SK-N-SH (cell line): ENCODE measurements at regions not wholly inside any gene's neighbourhood (a gene's known extent, or its start where the extent isn't known, plus 50 kb on each side); places are given as distances from the start of the nearest gene placed in this dataset.

Experiments
- CTCF ChIA-PET: fragments of 300-600, 350-600 bp; formaldehyde crosslinking; extraction: SDS; loops from one replicate; lab custom pipeline; 2021; lab: Yijun Ruan, JAX
- POLR2A ChIA-PET: fragments of 350-600 bp; sonication (Branson Sonifier 250); formaldehyde crosslinking; extraction: SDS; loops from one replicate; lab custom pipeline; 2020; ENCODE audit warnings: antibody characterized with exemption, inconsistent platforms; lab: Yijun Ruan, JAX
- DNase-seq: peaks from one replicate; pipeline ENCODE4 v3.0.0; 2012
- H2AFZ ChIP-seq: fragments of 200-600 bp; sonication (generic); 2 replicates; pipeline ENCODE4 v1.8.1; 2016; ENCODE audit warnings: antibody characterized with exemption, mild to moderate bottlenecking, low read depth
- H3F3A ChIP-seq: fragments of 200-600 bp; sonication (generic); replicated peaks from 2 replicates; pipeline ENCODE3; 2016; ENCODE audit warnings: antibody characterized with exemption, mild to moderate bottlenecking; ENCODE audit not compliant: insufficient read depth
- H3K27ac ChIP-seq, 2 experiments: fragments of 200-500 bp in 1 of 2; fragments of 200-600 bp in 1 of 2; sonication (Bioruptor generic) in 1 of 2; sonication (generic), shearing (Covaris generic) in 1 of 2; 2 replicates each; pipeline versions ENCODE4 v1.5.1 to v1.6.1; 2014 to 2016; ENCODE audit warnings: low read depth in 2 of 2, inconsistent platforms in 1 of 2, low read length in 1 of 2, mild to moderate bottlenecking in 1 of 2, mixed read lengths in 1 of 2
- H3K27me3 ChIP-seq: fragments of 200-600 bp; sonication (generic), shearing (Covaris generic); 2 replicates; pipeline ENCODE4 v1.6.1; 2016; ENCODE audit warnings: mixed run types; ENCODE audit not compliant: insufficient read depth
- H3K36me3 ChIP-seq, 2 experiments: fragments of 200-500 bp in 1 of 2; fragments of 200-600 bp in 1 of 2; sonication (Bioruptor generic) in 1 of 2; sonication (generic) in 1 of 2; replicated peaks in 1 of 2; 2 replicates each; pipeline versions ENCODE3 to v1.5.1; 2014 to 2016; ENCODE audit warnings: low read length in 1 of 2, mild to moderate bottlenecking in 1 of 2; ENCODE audit not compliant: insufficient read depth in 2 of 2, control insufficient read depth in 1 of 2
- H3K4me1 ChIP-seq, 2 experiments: fragments of 200-500 bp in 1 of 2; fragments of 200-600 bp in 1 of 2; sonication (Bioruptor generic) in 1 of 2; sonication (generic), shearing (Covaris generic) in 1 of 2; 2 replicates each; pipeline versions ENCODE4 v1.5.1 to v1.6.1; 2014 to 2016; ENCODE audit warnings: low read depth in 1 of 2, low read length in 1 of 2, mixed run types in 1 of 2; ENCODE audit not compliant: insufficient read depth in 2 of 2, control insufficient read depth in 1 of 2
- H3K4me2 ChIP-seq: fragments of 200-600 bp; sonication (generic), shearing (Covaris generic); 2 replicates; pipeline ENCODE4 v1.6.1; 2017; ENCODE audit warnings: mixed run types
- H3K4me3 ChIP-seq, 2 experiments: fragments of 200-500 bp in 1 of 2; fragments of 200-600 bp in 1 of 2; sonication (Bioruptor generic) in 1 of 2; sonication (generic), shearing (Covaris generic) in 1 of 2; 2 replicates each; pipeline versions ENCODE4 v1.5.1 to v1.8.1; 2014 to 2016; ENCODE audit warnings: low read depth in 2 of 2, inconsistent platforms in 1 of 2, low read length in 1 of 2, mild to moderate bottlenecking in 1 of 2, mixed read lengths in 1 of 2, moderate library complexity in 1 of 2
- H3K79me2 ChIP-seq: fragments of 200-600 bp; sonication (generic); 2 replicates; pipeline ENCODE4 v1.8.1; 2017; ENCODE audit warnings: mild to moderate bottlenecking; ENCODE audit not compliant: insufficient read depth
- H3K9ac ChIP-seq: fragments of 200-600 bp; sonication (generic); 2 replicates; pipeline ENCODE4 v1.6.1; 2017; ENCODE audit warnings: mixed run types
- H3K9me2 ChIP-seq: fragments of 200-600 bp; sonication (generic); 2 replicates; pipeline ENCODE4 v1.6.1; 2017; ENCODE audit warnings: mixed run types
- H3K9me3 ChIP-seq: fragments of 200-600 bp; sonication (generic); 2 replicates; pipeline ENCODE4 v1.6.1; 2017; ENCODE audit warnings: mixed run types, mild to moderate bottlenecking, moderate library complexity
- H4K20me1 ChIP-seq: fragments of 200-600 bp; sonication (generic); 2 replicates; pipeline ENCODE4 v1.6.1; 2017; ENCODE audit warnings: mild to moderate bottlenecking, mixed run types; ENCODE audit not compliant: insufficient read depth
- EP300 ChIP-seq, 2 experiments: IDR thresholded peaks; 2 replicates each; pipeline versions ENCODE4 v1.4.0 to v1.6.1; 2012; ENCODE audit warnings: borderline replicate concordance in 1 of 2, low read depth in 1 of 2, low read length in 1 of 2
- FOXJ3 ChIP-seq: sonication (generic); formaldehyde crosslinking; IDR thresholded peaks from 2 replicates; pipeline ENCODE4 v1.5.1; 2020; ENCODE audit warnings: mild to moderate bottlenecking, missing genetic modification reagents
- GATA2 ChIP-seq: sonication (generic); formaldehyde crosslinking; IDR thresholded peaks from 2 replicates; pipeline ENCODE4 v1.5.0; 2020; ENCODE audit warnings: mild to moderate bottlenecking, missing genetic modification reagents
- MXI1 ChIP-seq: IDR thresholded peaks from 2 replicates; pipeline ENCODE4 v1.6.1; 2012; ENCODE audit warnings: mild to moderate bottlenecking, low read depth, low read length, improper control_type of control experiment
- NFIC ChIP-seq: IDR thresholded peaks from 2 replicates; pipeline ENCODE4 v1.4.0; 2012; ENCODE audit warnings: borderline replicate concordance
- RCOR1 ChIP-seq: fragments of 150-350 bp; IDR thresholded peaks from 2 replicates; pipeline ENCODE4 v1.6.1; 2017; ENCODE audit warnings: antibody characterized with exemption, low read length
- REST ChIP-seq: IDR thresholded peaks from 2 replicates; pipeline ENCODE4 v1.6.1; 2012; ENCODE audit warnings: mild to moderate bottlenecking, low read depth, low read length, moderate library complexity
- RXRA ChIP-seq: IDR thresholded peaks from 2 replicates; pipeline ENCODE4 v1.4.0; 2012; ENCODE audit warnings: low read depth, mild to moderate bottlenecking, borderline replicate concordance
- TAF1 ChIP-seq: IDR thresholded peaks from 2 replicates; pipeline ENCODE4 v1.6.1; 2012; ENCODE audit warnings: low read depth, mild to moderate bottlenecking, low read length, moderate library complexity, borderline replicate concordance
- TCF12 ChIP-seq: IDR thresholded peaks from 2 replicates; pipeline ENCODE4 v1.4.0; 2012
- WGBS: methylation state at CpG from one replicate; pipeline ENCODE4 v1.1.6; 2017; ENCODE audit warnings: low lambda C conversion rate; 5-methylcytosine and 5-hydroxymethylcytosine counted together

DNA sequence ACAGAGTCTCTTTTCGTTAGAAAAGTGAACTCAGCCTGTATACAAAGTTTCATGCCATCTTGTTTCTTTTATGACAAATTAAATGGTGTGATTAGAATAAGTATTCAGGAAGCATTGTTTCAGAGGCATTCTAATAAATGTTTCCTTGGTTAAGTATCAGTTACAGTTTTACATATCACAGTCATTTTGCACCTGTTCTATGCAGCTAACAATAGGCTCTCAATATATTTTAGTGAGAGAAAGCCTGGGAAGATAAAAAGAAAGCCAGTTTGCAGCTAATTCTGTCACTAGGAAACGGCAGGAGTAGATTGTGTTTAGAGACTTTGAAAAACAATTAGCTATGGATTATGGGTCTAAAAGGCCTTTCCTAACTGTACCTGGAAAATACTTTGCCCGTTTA, 252.8 kb downstream of the ZIC1 start:
- 24% methylated on average over 3 of the region's 3 CpGs for WGBS
- H4K20me1 ChIP-seq, result no peaks in the 10 kb centered on the region
- no peak overlapping the region for H3K9ac ChIP-seq
- POLR2A ChIA-PET, result no interaction called here
- TF ChIP-seq EP300 (IDR thresholded peaks at IDR 0.05; ENCODE audit: borderline replicate concordance in 1 of 2, low read depth in 1 of 2, low read length in 1 of 2), result no peak
- TF ChIP-seq, all 33 proteins: peak for 0
- Histone ChIP-seq H3F3A (no peaks in the 10 kb centered on the region), H3K27ac (no peak overlapping the region; a peak in 1 of 4 replicates), H3K36me3 (no peaks in the 10 kb centered on the region), H3K4me1 (no peaks in the 10 kb centered on the region; a peak in 1 of 4 replicates), H3K4me3 (no peak overlapping the region), H3K27me3 (no peaks in the 10 kb centered on the region), H3K9me2 (no peaks in the 10 kb centered on the region), H3K4me2 (no peak overlapping the region), H3K79me2 (no peaks in the 10 kb centered on the region), H3K9me3 (no peaks in the 10 kb centered on the region), H2AFZ (no peak overlapping the region)
- DNase-seq, result no peak
- CTCF ChIA-PET, result no interaction called here

DNA sequence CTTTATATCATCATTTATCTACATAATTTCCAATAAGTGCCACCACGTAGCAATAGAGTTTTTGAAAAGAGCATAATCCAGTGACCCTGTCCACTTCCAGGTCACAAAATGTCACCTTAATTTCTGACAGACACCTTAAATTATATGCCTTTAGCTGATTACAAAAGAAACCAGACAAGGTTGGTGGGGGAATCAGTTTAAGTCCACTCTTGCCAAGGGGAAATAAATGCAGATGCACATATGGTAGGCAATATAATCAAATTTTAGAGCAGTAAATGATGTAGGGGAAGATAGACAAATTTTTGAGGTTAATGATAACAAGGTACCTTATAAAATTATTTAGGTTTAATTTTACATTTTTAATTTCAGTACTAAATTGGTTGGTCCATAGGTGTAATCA, 253.5 kb downstream of the ZIC1 start:
- 12% methylated on average over 1 of the region's 1 CpG for WGBS

More for the DNA sequence above, 253.5 kb downstream of the ZIC1 start:
- Histone ChIP-seq H3F3A (no peaks in the 10 kb centered on the region), H3K36me3 (no peaks in the 10 kb centered on the region), H3K9me3 (no peaks in the 10 kb centered on the region), H2AFZ (no peak overlapping the region), H4K20me1 (no peaks in the 10 kb centered on the region), H3K9ac (no peak overlapping the region), H3K4me1 (no peaks in the 10 kb centered on the region; a peak in 1 of 4 replicates), H3K9me2 (no peaks in the 10 kb centered on the region), H3K4me3 (no peak overlapping the region), H3K79me2 (no peaks in the 10 kb centered on the region), H3K27ac (no peak overlapping the region), H3K4me2 (no peak overlapping the region), H3K27me3 (no peaks in the 10 kb centered on the region)
- no peak for DNase-seq
- CTCF ChIA-PET, result interaction anchor here (0.7 kb wide), 1 partner anchor 11 kb away, joined by 3 read pairs; no protein-coding TSS in a partner anchor
- TF ChIP-seq TCF12 (no peak), EP300 (IDR thresholded peaks at IDR 0.05; ENCODE audit: borderline replicate concordance in 1 of 2, low read depth in 1 of 2, low read length in 1 of 2) (peak in 1 of 2 experiments; percentile 64; a peak in 1 of 4 replicates), RCOR1 (no peak; the same call in 1 of the 2 replicates), RXRA (no peak), NFIC (no peak), MXI1 (no peak), FOXJ3 (CRISPR knock-in tag) (no peak), GATA2 (CRISPR knock-in tag) (peak; percentile 81), REST (no peak), TAF1 (no peak)
- POLR2A ChIA-PET, result no interaction called here
